Breast epithelium (tissue), 4 donors: ENCODE measurements at regions not wholly inside any gene's neighbourhood (a gene's known extent, or its start where the extent isn't known, plus 50 kb on each side); places are given as distances from the start of the nearest gene placed in this dataset.

Experiments used
- DNase-seq, 2 donors: peaks; one replicate each; pipeline ENCODE4 v3.0.0-alpha.2; 2019; ENCODE audit warnings: low spot score in 2 of 2
- H3K27ac ChIP-seq, 2 donors: fragments of 200-600 bp; sonication (generic) in 1 of 2; one replicate each; pipeline ENCODE4 v1.5.1; 2016 to 2019; ENCODE audit warnings: mild to moderate bottlenecking in 1 of 2
- H3K27me3 ChIP-seq, 2 donors: fragments of 200-600 bp; sonication (generic) in 1 of 2; one replicate each; pipeline versions ENCODE4 v1.5.1 to v1.6.0; 2017 to 2019; ENCODE audit warnings: control low read depth in 1 of 2, mild to moderate bottlenecking in 1 of 2
- H3K36me3 ChIP-seq: fragments of 200-600 bp; one replicate; pipeline ENCODE4 v1.5.1; 2019
- H3K4me1 ChIP-seq, 2 donors: fragments of 200-600 bp; sonication (generic); one replicate each; pipeline ENCODE4 v1.5.1; 2016 to 2019; ENCODE audit warnings: control low read depth in 1 of 2
- H3K4me3 ChIP-seq, 3 donors: fragments of 200-600 bp; sonication (generic); 1 replicate in 2 of 3; 2 replicates in 1 of 3; pipeline ENCODE4 v1.5.1; 2016 to 2019; ENCODE audit warnings: mild to moderate bottlenecking in 3 of 3, moderate library complexity in 2 of 3
- H3K9me3 ChIP-seq, 2 donors: fragments of 200-600 bp; sonication (generic) in 1 of 2; one replicate each; pipeline ENCODE4 v1.5.1; 2016 to 2019; ENCODE audit warnings: control low read depth in 1 of 2
- CTCF ChIP-seq, 3 donors: fragments of 450-650 bp; IDR thresholded peaks; one replicate each; pipeline ENCODE4 v1.5.1; 2016 to 2017; ENCODE audit warnings: antibody characterized with exemption in 3 of 3, mild to moderate bottlenecking in 3 of 3, moderate library complexity in 3 of 3
- POLR2A ChIP-seq: fragments of 450-650 bp; IDR thresholded peaks from one replicate; pipeline ENCODE4 v1.6.1; 2016; ENCODE audit warnings: antibody characterized with exemption, mild to moderate bottlenecking, moderate library complexity
- POLR2AphosphoS5 ChIP-seq, 3 donors: sonication (generic); formaldehyde crosslinking; IDR thresholded peaks; one replicate each; pipeline ENCODE4 v1.6.1; 2017; ENCODE audit warnings: antibody characterized with exemption in 3 of 3
- intact Hi-C: fragments of 100-400 bp; cut with DNase I; formaldehyde crosslinking; loops from one replicate; pipeline ENCODE4 v1.15.1; 2023; ENCODE audit warnings: low total_unique reads

GRCh38 chr11:37372667-37373066 lies 774.6 kb upstream of the RAG2 start:
- no peak for DNase-seq
- no peak for TF ChIP-seq CTCF (IDR thresholded peaks at IDR 0.05)
- TF ChIP-seq POLR2AphosphoS5 (IDR thresholded peaks at IDR 0.05): no peak
- TF ChIP-seq POLR2A: no peak
- no peaks in the 10 kb centered on the region for H3K36me3 ChIP-seq
- peaks cover 7 to 16% of the 10 kb centered on the region in 2 donors for H3K9me3 ChIP-seq
- intact Hi-C loops: no loop called here
- H3K4me3 ChIP-seq: no peak overlapping the region
- H3K27ac ChIP-seq: no peak overlapping the region
- H3K4me1 ChIP-seq: no peaks in the 10 kb centered on the region
- no peaks in the 10 kb centered on the region for H3K27me3 ChIP-seq

GRCh38 chr11:37371346-37371970 lies 773.4 kb upstream of the RAG2 start:
- H3K27ac ChIP-seq: no peak overlapping the region
- no peaks in the 10 kb centered on the region for H3K36me3 ChIP-seq
- no peak for DNase-seq
- H3K4me3 ChIP-seq: no peak overlapping the region
- H3K9me3 ChIP-seq: peaks cover 0 to 7% of the 10 kb centered on the region in 2 donors
- no peaks in the 10 kb centered on the region for H3K4me1 ChIP-seq
- intact Hi-C loops: no loop called here
- no peaks in the 10 kb centered on the region for H3K27me3 ChIP-seq
- TF ChIP-seq CTCF (IDR thresholded peaks at IDR 0.05): no peak
- TF ChIP-seq POLR2AphosphoS5 (IDR thresholded peaks at IDR 0.05): no peak
- TF ChIP-seq POLR2A: no peak

- no peaks in the 10 kb centered on the region for H3K27me3 ChIP-seq
- no peaks in the 10 kb centered on the region for H3K36me3 ChIP-seq
- no peaks in the 10 kb centered on the region for H3K4me1 ChIP-seq
- H3K9me3 ChIP-seq: peaks cover 0 to 7% of the 10 kb centered on the region in 2 donors
- intact Hi-C loops: no loop called here
- no peak overlapping the region for H3K27ac ChIP-seq
- TF ChIP-seq POLR2AphosphoS5 (IDR thresholded peaks at IDR 0.05): no peak
- TF ChIP-seq CTCF (IDR thresholded peaks at IDR 0.05): no peak
- no peak for TF ChIP-seq POLR2A
- no peak for DNase-seq
- no peak overlapping the region for H3K4me3 ChIP-seq
Observed at GRCh38 chr11:37370817-37371216, 772.8 kb upstream of the RAG2 start.

GRCh38 chr11:37364246-37364839 lies 766.3 kb upstream of the RAG2 start:
- TF ChIP-seq POLR2A (no peak), CTCF (IDR thresholded peaks at IDR 0.05) (no peak), POLR2AphosphoS5 (IDR thresholded peaks at IDR 0.05) (no peak)
- Histone ChIP-seq H3K4me3 (no peak overlapping the region), H3K4me1 (no peaks in the 10 kb centered on the region), H3K27ac (no peak overlapping the region), H3K27me3 (no peaks in the 10 kb centered on the region), H3K9me3 (peaks cover 0 to 9% of the 10 kb centered on the region in 2 donors), H3K36me3 (no peaks in the 10 kb centered on the region)
- no peak for DNase-seq
- intact Hi-C loops: no loop called here

GRCh38 chr11:37353192-37353591 lies 755.2 kb upstream of the RAG2 start:
- DNase-seq: no peak

More at GRCh38 chr11:37353192-37353591, 755.2 kb upstream of the RAG2 start:
- Histone ChIP-seq H3K9me3 (no peaks in the 10 kb centered on the region), H3K4me1 (no peaks in the 10 kb centered on the region), H3K27ac (no peak overlapping the region), H3K27me3 (no peaks in the 10 kb centered on the region), H3K4me3 (no peak overlapping the region), H3K36me3 (no peaks in the 10 kb centered on the region)
- intact Hi-C loops: no loop called here
- TF ChIP-seq POLR2AphosphoS5 (IDR thresholded peaks at IDR 0.05) (no peak), CTCF (IDR thresholded peaks at IDR 0.05) (no peak)
